A549 (cell line): ENCODE measurements at regions not wholly inside any gene's neighbourhood (a gene's known extent, or its start where the extent isn't known, plus 50 kb on each side); places are given as distances from the start of the nearest gene placed in this dataset.

Experiments
- ATAC-seq, 2 experiments: fragments of 200-7000 bp in 1 of 2; fragments of >200 bp in 1 of 2; cut with Nextera tagmentation in 1 of 2; cut with Tn5 transposase in 1 of 2; 3 replicates each; pipeline versions ENCODE4 v1.8.0 to v1.9.1; 2018 to 2020; ENCODE audit warnings: mild to moderate bottlenecking in 1 of 2, moderate library complexity in 1 of 2
- CTCF ChIA-PET: fragments of 300-600 bp; sonication (Branson Sonifier 250); formaldehyde crosslinking; extraction: SDS; loops from one replicate; lab custom pipeline; 2021; ENCODE audit warnings: antibody characterized with exemption, inconsistent platforms; lab: Yijun Ruan, JAX
- POLR2A ChIA-PET: fragments of 350-600 bp; formaldehyde crosslinking; extraction: SDS; loops from one replicate; lab custom pipeline; 2021; ENCODE audit warnings: antibody characterized with exemption, inconsistent platforms; lab: Yijun Ruan, JAX
- DNase-seq, 2 experiments: peaks; one replicate each; pipeline versions ENCODE4 v3.0.0 to v3.0.0-alpha.2; 2011 to 2016; ENCODE audit warnings: low read depth in 1 of 2, low spot score in 1 of 2
- FAIRE-seq: peaks from 2 replicates; lab custom pipeline; 2011; peaks lifted over from hg19 to GRCh38; lab: Jason Lieb, UNC
- H3K27ac ChIP-seq, 2 experiments: fragments of >200 bp; sonication (Bioruptor Twin); formaldehyde crosslinking; 3 replicates each; pipeline ENCODE4 v1.5.1; 2016 to 2017
- H3K4me1 ChIP-seq: fragments of >200 bp; sonication (Bioruptor Twin); formaldehyde crosslinking; 3 replicates; pipeline ENCODE4 v1.6.1; 2016
- H3K4me2 ChIP-seq: fragments of >200 bp; sonication (Bioruptor Twin); formaldehyde crosslinking; 3 replicates; pipeline ENCODE4 v1.6.1; 2016
- H3K4me3 ChIP-seq: fragments of >200 bp; sonication (Bioruptor Twin); formaldehyde crosslinking; 3 replicates; pipeline ENCODE4 v1.5.1; 2016
- H3K9me3 ChIP-seq: fragments of >200 bp; sonication (Bioruptor Twin); formaldehyde crosslinking; 3 replicates; pipeline ENCODE4 v1.6.1; 2016
- BHLHE40 ChIP-seq: IDR thresholded peaks from 2 replicates; pipeline ENCODE4 v1.6.1; 2012; ENCODE audit warnings: low read depth, low read length, inconsistent platforms
- ELK1 ChIP-seq: fragments of 150-350 bp; IDR thresholded peaks from 2 replicates; pipeline ENCODE4 v1.6.1; 2014; ENCODE audit warnings: low read depth, mild to moderate bottlenecking, low read length
- ESRRA ChIP-seq: fragments of 150-350 bp; IDR thresholded peaks from 2 replicates; pipeline ENCODE4 v1.6.1; 2014; ENCODE audit warnings: mild to moderate bottlenecking, low read length, borderline replicate concordance
- HEYL ChIP-seq: fragments of 250-450 bp; sonication (Bioruptor Pico); IDR thresholded peaks from 2 replicates; pipeline ENCODE4 v1.8.0; 2021; ENCODE audit warnings: mild to moderate bottlenecking, moderate library complexity
- HOXA7 ChIP-seq: fragments of 250-450 bp; sonication (Bioruptor Pico); IDR thresholded peaks from 2 replicates; pipeline ENCODE4 v1.5.0; 2020; ENCODE audit warnings: mild to moderate bottlenecking, moderate library complexity
- HOXB5 ChIP-seq: fragments of 250-450 bp; sonication (Bioruptor Pico); IDR thresholded peaks from 2 replicates; pipeline ENCODE4 v1.5.0; 2020; ENCODE audit warnings: mild to moderate bottlenecking, moderate library complexity
- KDM5A ChIP-seq: fragments of 200-600 bp; sonication (generic); IDR thresholded peaks from 2 replicates; pipeline ENCODE4 v1.6.1; 2016; ENCODE audit warnings: antibody characterized with exemption, mild to moderate bottlenecking
- MAFK ChIP-seq: fragments of 450-650 bp; IDR thresholded peaks from 2 replicates; pipeline ENCODE4 v1.6.1; 2014; ENCODE audit not compliant: partially characterized antibody
- MYC ChIP-seq: IDR thresholded peaks from 2 replicates; pipeline ENCODE4 v1.6.1; 2012; ENCODE audit warnings: mild to moderate bottlenecking, inconsistent platforms, low read length, improper control_type of control experiment, borderline replicate concordance
- REST ChIP-seq: fragments of 200-600 bp; sonication (generic); IDR thresholded peaks from 2 replicates; pipeline ENCODE4 v1.6.1; 2016; ENCODE audit warnings: antibody characterized with exemption, mild to moderate bottlenecking, moderate library complexity
- SREBF2 ChIP-seq: fragments of 450-650 bp; IDR thresholded peaks from 2 replicates; pipeline ENCODE4 v1.6.1; 2014; ENCODE audit warnings: mild to moderate bottlenecking, moderate library complexity
- ZC3H11A ChIP-seq: fragments of 450-650 bp; IDR thresholded peaks from 2 replicates; pipeline ENCODE4 v1.6.1; 2014; ENCODE audit warnings: antibody characterized with exemption, mild to moderate bottlenecking
- ZFP36 ChIP-seq: fragments of 450-650 bp; IDR thresholded peaks from 2 replicates; pipeline ENCODE4 v1.6.1; 2014; ENCODE audit warnings: borderline replicate concordance; ENCODE audit not compliant: partially characterized antibody
- ZNF302 ChIP-seq: fragments of 250-450 bp; sonication (Bioruptor Pico); IDR thresholded peaks from 2 replicates; pipeline ENCODE4 v1.9.0; 2021; ENCODE audit warnings: inconsistent platforms, mild to moderate bottlenecking, moderate library complexity
- ZSCAN20 ChIP-seq: fragments of 250-450 bp; sonication (Bioruptor Pico); IDR thresholded peaks from 2 replicates; pipeline ENCODE4 v1.8.0; 2022; ENCODE audit warnings: mild to moderate bottlenecking, moderate library complexity
- WGBS: methylation state at CpG from one replicate; pipeline ENCODE4 v1.1.6; 2017; ENCODE audit errors: missing lambda C conversion rate; 5-methylcytosine and 5-hydroxymethylcytosine counted together
- TF ChIP-seq, protein P1 (sequence below): IDR thresholded peaks from 2 replicates; pipeline ENCODE4 v1.6.1; 2012; ENCODE audit warnings: low read depth, borderline replicate concordance
- TF ChIP-seq, protein P2 (sequence below): fragments of >200 bp; sonication (Bioruptor Twin); formaldehyde crosslinking; IDR thresholded peaks from 2 replicates; pipeline ENCODE4 v1.6.1; 2016
- TF ChIP-seq, protein P3 (sequence below): fragments of 250-450 bp; sonication (Bioruptor Pico); IDR thresholded peaks from 2 replicates; pipeline ENCODE4 v1.5.0; 2021; ENCODE audit warnings: mild to moderate bottlenecking, moderate library complexity, borderline replicate concordance

DNA sequence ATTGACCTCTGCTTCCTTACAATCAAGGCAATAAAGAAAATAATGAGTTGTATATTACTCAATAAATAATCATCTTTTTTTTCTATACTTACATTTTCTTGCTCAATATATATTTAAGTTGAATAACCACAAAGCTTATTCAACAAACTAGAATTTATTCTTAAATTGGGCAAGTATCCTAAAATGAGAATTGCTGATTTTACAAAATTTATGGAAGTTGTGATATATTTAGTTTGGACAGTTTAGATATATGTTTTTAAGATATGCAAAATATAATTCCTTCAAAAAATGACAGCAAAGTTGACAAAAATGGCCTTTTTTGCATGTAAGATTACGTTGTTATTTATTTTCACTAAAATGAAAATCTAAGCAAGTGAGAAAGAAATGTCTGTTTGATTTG, 305.7 kb upstream of the GRIN3A start:
- H3K27ac ChIP-seq: no peak overlapping the region
- ChIA-PET CTCF (no interaction called here), POLR2A (no interaction called here)
- WGBS: 17% methylated on average over 1 of the region's 1 CpG
- H3K4me3 ChIP-seq: no peak overlapping the region
- H3K4me2 ChIP-seq: no peak overlapping the region
- no peaks in the 10 kb centered on the region for H3K9me3 ChIP-seq
- no peak for ATAC-seq
- FAIRE-seq: no peak
- peak; percentile 75 for TF ChIP-seq MAFK
- TF ChIP-seq ZNF302 (CRISPR knock-in tag): no peak
- TF ChIP-seq, all 56 proteins: peak for 1
- H3K4me1 ChIP-seq: no peaks in the 10 kb centered on the region
- no peak for DNase-seq

GRCh38 chr9:102038006-102038405, 299.6 kb upstream of the GRIN3A start:
- ChIA-PET CTCF (no interaction called here), POLR2A (no interaction called here)
- Histone ChIP-seq H3K9me3 (no peaks in the 10 kb centered on the region; the same call in 2 of the 3 replicates), H3K4me3 (no peak overlapping the region), H3K4me1 (no peaks in the 10 kb centered on the region), H3K27ac (no peak overlapping the region), H3K4me2 (no peak overlapping the region)
- FAIRE-seq (no peak), DNase-seq (no peak), ATAC-seq (no peak)
- WGBS: 0% methylated on average over 1 of the region's 1 CpG
- TF ChIP-seq ZC3H11A (no peak), HOXA7 (CRISPR knock-in tag) (no peak)
- TF ChIP-seq, protein P1, sequence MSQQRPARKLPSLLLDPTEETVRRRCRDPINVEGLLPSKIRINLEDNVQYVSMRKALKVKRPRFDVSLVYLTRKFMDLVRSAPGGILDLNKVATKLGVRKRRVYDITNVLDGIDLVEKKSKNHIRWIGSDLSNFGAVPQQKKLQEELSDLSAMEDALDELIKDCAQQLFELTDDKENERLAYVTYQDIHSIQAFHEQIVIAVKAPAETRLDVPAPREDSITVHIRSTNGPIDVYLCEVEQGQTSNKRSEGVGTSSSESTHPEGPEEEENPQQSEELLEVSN: no peak

DNA sequence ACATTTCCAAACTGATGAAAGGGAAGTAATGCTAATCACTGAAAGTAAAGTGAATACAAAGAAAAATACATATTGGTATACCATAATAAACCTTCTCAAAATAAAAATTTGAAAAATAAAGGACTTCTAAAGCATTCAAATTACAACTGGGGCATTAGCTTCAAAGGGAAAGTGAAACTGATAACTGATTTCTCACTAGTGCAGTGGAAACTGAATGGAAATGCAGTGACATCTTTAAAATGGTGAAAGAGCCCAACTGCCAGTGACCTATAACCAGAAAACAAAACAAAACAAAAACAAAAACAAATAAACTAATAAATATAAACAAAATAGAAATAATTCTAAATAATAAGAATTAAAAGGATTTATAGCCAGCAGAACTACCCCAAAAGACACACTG, 297.5 kb upstream of the GRIN3A start:
- no peak overlapping the region for H3K4me2 ChIP-seq
- CTCF ChIA-PET: interaction anchor here (0.6 kb wide), 1 partner anchor 1520 kb away, joined by 4 read pairs; no protein-coding TSS in a partner anchor
- no peak overlapping the region for H3K27ac ChIP-seq
- no peaks in the 10 kb centered on the region; the same call in 2 of the 3 replicates for H3K9me3 ChIP-seq
- ATAC-seq (no peak), DNase-seq (no peak), FAIRE-seq (no peak)
- H3K4me3 ChIP-seq: no peak overlapping the region
- TF ChIP-seq KDM5A: no peak
- TF ChIP-seq, protein P1: no peak
- TF ChIP-seq, protein P2, sequence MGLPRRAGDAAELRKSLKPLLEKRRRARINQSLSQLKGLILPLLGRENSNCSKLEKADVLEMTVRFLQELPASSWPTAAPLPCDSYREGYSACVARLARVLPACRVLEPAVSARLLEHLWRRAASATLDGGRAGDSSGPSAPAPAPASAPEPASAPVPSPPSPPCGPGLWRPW: no peak
- no peak for TF ChIP-seq ZFP36
- no peak for TF ChIP-seq HEYL (CRISPR knock-in tag)
- TF ChIP-seq, protein P3, sequence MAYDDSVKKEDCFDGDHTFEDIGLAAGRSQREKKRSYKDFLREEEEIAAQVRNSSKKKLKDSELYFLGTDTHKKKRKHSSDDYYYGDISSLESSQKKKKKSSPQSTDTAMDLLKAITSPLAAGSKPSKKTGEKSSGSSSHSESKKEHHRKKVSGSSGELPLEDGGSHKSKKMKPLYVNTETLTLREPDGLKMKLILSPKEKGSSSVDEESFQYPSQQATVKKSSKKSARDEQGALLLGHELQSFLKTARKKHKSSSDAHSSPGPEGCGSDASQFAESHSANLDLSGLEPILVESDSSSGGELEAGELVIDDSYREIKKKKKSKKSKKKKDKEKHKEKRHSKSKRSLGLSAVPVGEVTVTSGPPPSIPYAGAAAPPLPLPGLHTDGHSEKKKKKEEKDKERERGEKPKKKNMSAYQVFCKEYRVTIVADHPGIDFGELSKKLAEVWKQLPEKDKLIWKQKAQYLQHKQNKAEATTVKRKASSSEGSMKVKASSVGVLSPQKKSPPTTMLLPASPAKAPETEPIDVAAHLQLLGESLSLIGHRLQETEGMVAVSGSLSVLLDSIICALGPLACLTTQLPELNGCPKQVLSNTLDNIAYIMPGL (CRISPR knock-in tag): no peak
- TF ChIP-seq MAFK: no peak
- TF ChIP-seq HOXB5 (CRISPR knock-in tag): no peak
- TF ChIP-seq ESRRA: no peak
- TF ChIP-seq SREBF2: no peak
- no peak for TF ChIP-seq ELK1
- no peak for TF ChIP-seq MYC
- TF ChIP-seq ZSCAN20 (CRISPR knock-in tag): no peak
- no peak for TF ChIP-seq BHLHE40
- TF ChIP-seq REST: no peak
- H3K4me1 ChIP-seq: no peaks in the 10 kb centered on the region
- POLR2A ChIA-PET: no interaction called here
